GM10248 (cell line): ENCODE measurements at regions not wholly inside any gene's neighbourhood (a gene's known extent, or its start where the extent isn't known, plus 50 kb on each side); places are given as distances from the start of the nearest gene placed in this dataset.
"Not testable (repeated sequence)": the region's sequence is repeated elsewhere in the genome, so short reads cannot be mapped to it uniquely, and the experiment has no call there.

Experiments used
- CTCF ChIA-PET: fragments of 300-600 bp; sonication (Branson Sonifier 250); formaldehyde crosslinking; extraction: SDS; loops from one replicate; lab custom pipeline; 2021; ENCODE audit warnings: antibody characterized with exemption; lab: Yijun Ruan, JAX
- POLR2A ChIA-PET: fragments of 350-650 bp; sonication (Branson Sonifier 250); formaldehyde crosslinking; extraction: SDS; loops from one replicate; lab custom pipeline; 2020; ENCODE audit warnings: antibody characterized with exemption; lab: Yijun Ruan, JAX
- DNase-seq: peaks from one replicate; pipeline ENCODE4 v3.0.0; 2012; ENCODE audit errors: extremely low spot score
- CTCF ChIP-seq: IDR thresholded peaks from 2 replicates; pipeline ENCODE4 v1.5.1; 2012; ENCODE audit warnings: mild to moderate bottlenecking, low read depth; ENCODE audit errors: extremely low read depth, missing control alignments, control extremely low read depth

DNA sequence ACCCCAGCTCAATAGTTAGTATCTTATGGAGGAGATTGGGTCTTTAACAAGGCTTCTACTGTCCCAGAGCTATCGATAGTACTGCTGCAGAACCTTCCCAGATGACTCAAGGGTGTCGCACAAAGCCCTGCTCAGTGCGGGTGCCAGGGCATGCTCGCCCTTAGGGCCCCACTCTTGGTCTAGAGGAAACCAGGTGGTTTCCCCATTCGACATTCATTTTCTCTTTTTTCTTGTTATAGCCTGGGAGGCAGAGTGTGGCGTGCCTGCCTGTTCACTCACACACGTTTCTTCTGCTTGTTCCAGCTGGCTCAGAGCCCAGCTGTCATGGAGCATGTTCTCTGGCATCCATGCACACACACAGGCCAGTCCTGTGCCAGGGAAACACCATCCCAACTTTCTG, 144.5 kb downstream of the SMIM20 start:
- POLR2A ChIA-PET, result interaction anchor here (0.6 kb wide), 1 partner anchor 278 kb away, joined by 5 read pairs; no protein-coding TSS in a partner anchor
- CTCF ChIA-PET, result interaction anchor here (0.7 to 4.2 kb wide), 12 partner anchors 9 to 353 kb away, joined by 3 to 16 read pairs (median 4); no protein-coding TSS in a partner anchor
- no peak for TF ChIP-seq CTCF
- DNase-seq, result no peak

- ChIA-PET CTCF (interaction anchor here (0.7 to 4.2 kb wide), 22 partner anchors 10 to 973 kb away, joined by 3 to 16 read pairs (median 4); no protein-coding TSS in a partner anchor), POLR2A (interaction anchor here (0.6 kb wide), 1 partner anchor 277 kb away, joined by 5 read pairs; no protein-coding TSS in a partner anchor)
- no peak for TF ChIP-seq CTCF
- no peak for DNase-seq
Observed at GRCh38 chr4:26059391-26060154, 145.6 kb downstream of the SMIM20 start.

DNA sequence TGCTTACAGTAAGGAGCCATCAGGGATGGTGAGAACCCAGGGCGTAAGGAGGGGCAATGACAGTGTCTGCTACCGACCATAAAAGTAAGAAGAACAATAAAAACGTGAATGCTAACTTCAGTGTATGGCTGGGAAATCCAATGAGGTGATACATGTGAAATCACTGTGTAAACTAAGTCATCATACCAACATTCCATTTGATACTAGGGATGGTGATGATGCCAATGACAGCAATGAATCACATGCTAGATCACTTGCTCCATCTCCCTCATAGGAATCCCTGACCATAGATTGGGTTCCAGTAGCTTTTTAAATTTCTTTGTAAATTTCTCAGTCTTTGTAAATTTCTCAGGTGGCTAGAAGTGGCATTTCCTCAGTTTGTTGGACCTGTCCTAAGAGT, 146.3 kb downstream of the SMIM20 start:
- CTCF ChIA-PET, result interaction anchor here (0.6 to 4.2 kb wide), 18 partner anchors 9 to 972 kb away, joined by 3 to 16 read pairs (median 4); no protein-coding TSS in a partner anchor
- TF ChIP-seq CTCF, result no peak
- DNase-seq, result no peak
- POLR2A ChIA-PET, result no interaction called here

- TF ChIP-seq CTCF, result peak; percentile 62
- CTCF ChIA-PET, result interaction anchor here (0.6 to 4.2 kb wide), 35 partner anchors 8 to 971 kb away, joined by 3 to 16 read pairs (median 3); no protein-coding TSS in a partner anchor
- peak; percentile 63 for DNase-seq
- POLR2A ChIA-PET, result no interaction called here
Observed at GRCh38 chr4:26061248-26061986, 147.4 kb downstream of the SMIM20 start.

DNA sequence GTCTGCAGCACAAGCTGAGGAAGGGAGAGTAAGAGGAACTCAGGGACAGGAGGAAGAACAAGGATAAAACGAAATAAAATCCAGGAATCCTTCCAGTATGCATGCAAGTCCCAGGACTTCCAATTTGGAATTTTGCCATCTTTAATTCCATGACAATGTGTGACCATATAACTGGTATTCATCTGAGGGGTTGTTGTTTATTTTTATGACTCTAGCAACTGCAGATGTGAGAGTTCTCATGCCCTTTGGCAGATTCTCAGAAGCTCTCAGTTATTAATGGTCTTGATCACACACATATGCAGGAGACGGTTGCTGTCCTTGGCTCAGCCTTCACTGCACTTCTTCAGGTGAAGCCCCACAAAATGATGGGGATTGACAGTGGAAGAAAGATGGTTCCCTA, 148.2 kb downstream of the SMIM20 start:
- DNase-seq, result no peak
- POLR2A ChIA-PET, result interaction anchor here (0.8 kb wide), 1 partner anchor 222 kb away, joined by 3 read pairs; no protein-coding TSS in a partner anchor
- no peak for TF ChIP-seq CTCF
- CTCF ChIA-PET, result interaction anchor here (0.6 to 4.2 kb wide), 21 partner anchors 8 to 355 kb away, joined by 3 to 16 read pairs (median 3); no protein-coding TSS in a partner anchor

GRCh38 chr4:26064009-26064408, 150.0 kb downstream of the SMIM20 start:
- POLR2A ChIA-PET, DNase-seq: not testable (repeated sequence)
- CTCF ChIA-PET, result interaction anchor here (1.3 to 1.6 kb wide), 4 partner anchors 8 to 331 kb away, joined by 3 to 4 read pairs (median 3); no protein-coding TSS in a partner anchor
